NCI-H2196 treated with DMSO at 0.1 percent for 48 hours (cell line): ENCODE measurements at regions not wholly inside any gene's neighbourhood (a gene's known extent, or its start where the extent isn't known, plus 50 kb on each side); places are given as distances from the start of the nearest gene placed in this dataset.
A peak's percentile ranks its signal among the peaks of the same experiment; 100 is the strongest.

Experiments
- DNase-seq: peaks from one replicate; lab custom pipeline; 2025; ENCODE audit not compliant: unreplicated experiment; lab: John Stamatoyannopoulos, UW

GRCh38 chr11:18878211-18878610, 61.0 kb downstream of the MRGPRX1 start:
- no peak for DNase-seq

GRCh38 chr11:18865951-18866350, 73.3 kb downstream of the MRGPRX1 start:
- DNase-seq, result no peak

GRCh38 chr11:18865261-18865660, 73.7 kb upstream of the PTPN5 start:
- DNase-seq, result no peak

GRCh38 chr11:18853086-18853720, 61.6 kb upstream of the PTPN5 start:
- DNase-seq, result peak; percentile 24

DNA sequence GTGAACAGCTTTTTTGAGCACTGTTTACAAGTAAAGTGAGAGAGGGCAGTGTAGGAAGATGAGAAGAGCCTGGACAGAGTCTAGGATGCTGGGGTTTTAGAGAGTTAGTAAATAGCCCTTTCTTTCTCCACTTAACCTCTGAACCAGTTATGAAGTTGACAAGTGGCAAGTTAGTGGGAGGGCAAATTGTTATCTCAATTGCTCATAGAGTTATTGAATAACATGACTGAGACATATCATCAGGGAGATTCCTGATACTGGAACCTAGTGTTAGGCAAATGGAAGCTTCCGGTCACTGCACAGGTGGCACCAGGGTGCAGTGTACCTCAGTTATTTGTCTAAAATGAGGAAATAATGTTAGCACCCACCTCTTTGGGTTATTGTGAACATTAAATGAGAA, 57.8 kb upstream of the PTPN5 start:
- no peak for DNase-seq

DNA sequence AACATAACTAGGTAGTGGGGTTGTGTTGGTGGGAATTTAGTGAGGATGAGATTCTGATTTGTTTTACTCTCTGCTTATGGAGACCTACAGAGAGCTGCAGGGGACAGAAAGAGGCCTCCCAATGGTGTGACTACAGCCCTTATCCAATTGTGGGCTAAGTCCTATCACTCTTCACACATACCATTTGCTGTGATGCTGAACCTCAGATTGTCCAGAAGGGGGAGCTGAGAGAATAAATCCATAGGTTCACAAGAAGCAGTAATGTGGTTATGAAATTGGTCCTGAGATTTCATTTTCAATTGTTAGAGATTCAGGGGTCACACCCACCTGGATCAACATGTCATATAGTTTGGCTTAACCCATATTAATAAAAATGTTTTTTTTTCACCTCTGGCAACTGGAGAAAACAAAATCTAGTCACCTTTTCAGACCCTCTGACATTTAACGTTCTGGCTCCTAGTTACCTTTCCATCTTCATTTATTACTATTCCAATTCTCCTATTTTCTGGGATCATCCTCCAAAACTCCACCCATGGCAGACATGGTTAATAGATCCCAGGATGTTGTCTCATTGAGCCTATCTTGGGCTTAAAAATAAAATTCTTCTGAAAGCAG, 53.3 kb upstream of the PTPN5 start:
- peak; percentile 12 for DNase-seq
